ENCODE measurements at regions not wholly inside any gene's neighbourhood (a gene's known extent, or its start where the extent isn't known, plus 50 kb on each side); places are given as distances from the start of the nearest gene placed in this dataset.
A peak's percentile ranks its signal among the peaks of the same experiment; 100 is the strongest.

GRCh38 chr21:27300770-27301169 is 333.9 kb upstream of the ADAMTS5 start:
- intact Hi-C loops (cut with DNase I), result no loop called here
- ATAC-seq (no peak), DNase-seq (no peak)
- WGBS, 2 donors, result 94 to 97% methylated on average over 2 of the region's 2 CpGs
- Histone ChIP-seq H3K27me3 (no peaks in the 10 kb centered on the region), H3K4me1 (no peaks in the 10 kb centered on the region), H3K9me3 (peaks cover 0 to 18% (median 8%) of the 10 kb centered on the region in 11 donors), H3K27ac (no peak overlapping the region), H3K36me3 (no peaks in the 10 kb centered on the region), H3K4me3 (no peak overlapping the region)
- no peak for TF ChIP-seq CTCF (IDR thresholded peaks at IDR 0.05)

- TF ChIP-seq CTCF (IDR thresholded peaks at IDR 0.05), result no peak
- Histone ChIP-seq H3K4me3 (no peak overlapping the region), H3K36me3 (no peaks in the 10 kb centered on the region), H3K27ac (peak overlapping the region in 3 of 10 donors; percentile 24 to 44 (median 42)), H3K4me1 (no peaks in the 10 kb centered on the region), H3K27me3 (no peaks in the 10 kb centered on the region), H3K9me3 (peaks cover 0 to 25% (median 8%) of the 10 kb centered on the region in 11 donors)
- intact Hi-C loops (cut with DNase I), result no loop called here
- peak in 6 of 8 donors; percentile 55 to 89 (median 70) for ATAC-seq
- DNase-seq, result peak in 1 of 2 donors; percentile 6
- WGBS, 2 donors, result 73 to 80% methylated on average over 1 of the region's 1 CpG
Measured at GRCh38 chr21:27298465-27298864, 331.6 kb upstream of the ADAMTS5 start.

GRCh38 chr21:27293239-27293638 is 326.4 kb upstream of the ADAMTS5 start:
- no peak for ATAC-seq
- intact Hi-C loops (cut with DNase I), result no loop called here
- 86 to 92% methylated on average over 1 of the region's 1 CpG for WGBS, 2 donors

GRCh38 chr21:27292783-27293182 is 325.9 kb upstream of the ADAMTS5 start:
- DNase-seq, result no peak
- ATAC-seq, result no peak

More at GRCh38 chr21:27293239-27293638, 326.4 kb upstream of the ADAMTS5 start:
- H3K4me3 ChIP-seq, result no peak overlapping the region
- no peak for DNase-seq
- H3K4me1 ChIP-seq, result peaks cover 0 to 12% (median 0%) of the 10 kb centered on the region in 9 donors
- H3K27me3 ChIP-seq, result no peaks in the 10 kb centered on the region
- peaks cover 0 to 25% (median 8%) of the 10 kb centered on the region in 11 donors for H3K9me3 ChIP-seq
- no peak overlapping the region for H3K27ac ChIP-seq
- TF ChIP-seq CTCF (IDR thresholded peaks at IDR 0.05), result no peak
- no peaks in the 10 kb centered on the region for H3K36me3 ChIP-seq

More at GRCh38 chr21:27292783-27293182, 325.9 kb upstream of the ADAMTS5 start:
- Histone ChIP-seq H3K36me3 (no peaks in the 10 kb centered on the region), H3K9me3 (peaks cover 0 to 29% (median 8%) of the 10 kb centered on the region in 11 donors), H3K27me3 (no peaks in the 10 kb centered on the region), H3K4me3 (no peak overlapping the region), H3K27ac (no peak overlapping the region), H3K4me1 (peaks cover 0 to 12% (median 0%) of the 10 kb centered on the region in 9 donors)
- intact Hi-C loops (cut with DNase I), result no loop called here
- 83 to 84% methylated on average over 2 of the region's 2 CpGs for WGBS, 2 donors
- no peak for TF ChIP-seq CTCF (IDR thresholded peaks at IDR 0.05)

Data from heart right ventricle (tissue), 16 donors.